Thoracic aorta (tissue), 2 donors: ENCODE measurements at regions not wholly inside any gene's neighbourhood (a gene's known extent, or its start where the extent isn't known, plus 50 kb on each side); places are given as distances from the start of the nearest gene placed in this dataset.

ENCODE experiments used
- ATAC-seq: fragments of 150-250 bp; one replicate; pipeline ENCODE4 v1.8.0; 2017; ENCODE audit warnings: low read depth; ENCODE audit not compliant: insufficient number of reproducible peaks, low FRiP score
- DNase-seq: peaks from one replicate; pipeline ENCODE4 v3.0.0-alpha.2; 2020; ENCODE audit warnings: low spot score
- H3K27ac ChIP-seq, 2 donors: fragments of 200-600 bp; sonication (generic); 1 replicate in 1 of 2; 2 replicates in 1 of 2; pipeline ENCODE4 v1.5.1; 2016; ENCODE audit warnings: mild to moderate bottlenecking in 2 of 2, moderate library complexity in 2 of 2
- H3K27me3 ChIP-seq: fragments of 200-600 bp; sonication (generic); replicated peaks from 2 replicates; pipeline ENCODE4 v1.6.0; 2016; ENCODE audit warnings: mild to moderate bottlenecking; ENCODE audit not compliant: insufficient read depth
- H3K36me3 ChIP-seq: fragments of 200-600 bp; sonication (generic); one replicate; pipeline ENCODE4 v1.5.1; 2016
- H3K4me1 ChIP-seq, 2 donors: fragments of 200-600 bp; sonication (generic); 1 replicate in 1 of 2; 2 replicates in 1 of 2; pipeline versions ENCODE4 v1.5.1 to v1.6.0; 2016; ENCODE audit warnings: low read depth in 2 of 2, mild to moderate bottlenecking in 1 of 2; ENCODE audit not compliant: control insufficient read depth in 1 of 2
- H3K4me3 ChIP-seq: fragments of 200-600 bp; sonication (generic); 2 replicates; pipeline ENCODE4 v1.5.1; 2016; ENCODE audit warnings: mild to moderate bottlenecking
- H3K9me3 ChIP-seq: fragments of 200-600 bp; sonication (generic); 2 replicates; pipeline ENCODE4 v1.5.1; 2016
- CTCF ChIP-seq: fragments of 200-600 bp; sonication (generic); IDR thresholded peaks from one replicate; pipeline ENCODE4 v1.5.1; 2019; ENCODE audit warnings: antibody characterized with exemption

GRCh38 chr2:239625156-239625845 is 224.5 kb upstream of the HDAC4 start:
- Histone ChIP-seq H3K4me1 (peaks cover 0 to 3% of the 10 kb centered on the region in 2 donors), H3K36me3 (no peaks in the 10 kb centered on the region), H3K27ac (no peak overlapping the region), H3K27me3 (no peaks in the 10 kb centered on the region), H3K9me3 (no peaks in the 10 kb centered on the region), H3K4me3 (no peak overlapping the region)
- no peak for DNase-seq
- ATAC-seq, result no peak
- no peak for TF ChIP-seq CTCF

- no peak for DNase-seq
- H3K36me3 ChIP-seq, result no peaks in the 10 kb centered on the region
- ATAC-seq, result no peak
- TF ChIP-seq CTCF, result no peak
- H3K4me3 ChIP-seq, result no peak overlapping the region
- H3K9me3 ChIP-seq, result peaks cover 7% of the 10 kb centered on the region
- no peaks in the 10 kb centered on the region for H3K27me3 ChIP-seq
- H3K4me1 ChIP-seq, result no peaks in the 10 kb centered on the region
- no peak overlapping the region for H3K27ac ChIP-seq
Observed at GRCh38 chr2:239621611-239622010, 220.8 kb upstream of the HDAC4 start.

- no peak for ATAC-seq
- no peaks in the 10 kb centered on the region for H3K4me1 ChIP-seq
- peaks cover 7% of the 10 kb centered on the region for H3K9me3 ChIP-seq
- H3K27me3 ChIP-seq, result no peaks in the 10 kb centered on the region
- H3K4me3 ChIP-seq, result no peak overlapping the region
- TF ChIP-seq CTCF, result no peak
- no peaks in the 10 kb centered on the region for H3K36me3 ChIP-seq
- no peak for DNase-seq
- no peak overlapping the region for H3K27ac ChIP-seq
Observed at GRCh38 chr2:239619369-239619768, 218.5 kb upstream of the HDAC4 start.

GRCh38 chr2:239616729-239617128 is 215.9 kb upstream of the HDAC4 start:
- H3K4me1 ChIP-seq, result no peaks in the 10 kb centered on the region
- no peak for TF ChIP-seq CTCF
- ATAC-seq, result no peak

GRCh38 chr2:239612133-239612532 is 211.3 kb upstream of the HDAC4 start:
- H3K4me1 ChIP-seq, result no peaks in the 10 kb centered on the region
- ATAC-seq (no peak), DNase-seq (no peak)
- H3K27ac ChIP-seq, result no peak overlapping the region
- TF ChIP-seq CTCF, result no peak
- no peaks in the 10 kb centered on the region for H3K9me3 ChIP-seq
- H3K4me3 ChIP-seq, result no peak overlapping the region
- H3K36me3 ChIP-seq, result no peaks in the 10 kb centered on the region
- no peaks in the 10 kb centered on the region for H3K27me3 ChIP-seq

More at GRCh38 chr2:239616729-239617128, 215.9 kb upstream of the HDAC4 start:
- H3K4me3 ChIP-seq, result no peak overlapping the region
- no peaks in the 10 kb centered on the region for H3K36me3 ChIP-seq
- no peak for DNase-seq
- no peaks in the 10 kb centered on the region for H3K27me3 ChIP-seq
- H3K27ac ChIP-seq, result no peak overlapping the region
- H3K9me3 ChIP-seq, result peaks cover 7% of the 10 kb centered on the region
